Activated CD4-positive, alpha-beta memory T cell treated with anti-CD3 and anti-CD28 coated beads for 36 hours (primary cell): ENCODE measurements at regions not wholly inside any gene's neighbourhood (a gene's known extent, or its start where the extent isn't known, plus 50 kb on each side); places are given as distances from the start of the nearest gene placed in this dataset.

ENCODE experiments used
- CTCF ChIA-PET: fragments of 350-600 bp; sonication (Branson Sonifier 250); formaldehyde crosslinking; loops from one replicate; lab custom pipeline; 2021; ENCODE audit warnings: antibody characterized with exemption, inconsistent platforms; lab: Charles Lee
- POLR2A ChIA-PET: fragments of 350-600 bp; sonication (Branson Sonifier 250); formaldehyde crosslinking; loops from one replicate; lab custom pipeline; 2021; ENCODE audit warnings: antibody characterized with exemption; lab: Charles Lee
- DNase-seq: peaks from one replicate; pipeline ENCODE4 v3.0.0-alpha.2; 2020
- H3K27ac Mint-ChIP-seq: one replicate; pipeline ENCODE4 v1.8.0; 2021; ENCODE audit warnings: mixed read lengths
- H3K27me3 Mint-ChIP-seq: one replicate; pipeline ENCODE4 v1.8.0; 2021; ENCODE audit warnings: mixed read lengths
- H3K36me3 Mint-ChIP-seq: one replicate; pipeline ENCODE4 v1.8.0; 2021; ENCODE audit warnings: mixed read lengths
- H3K4me1 Mint-ChIP-seq: one replicate; pipeline ENCODE4 v1.8.0; 2021; ENCODE audit warnings: low read depth, mixed read lengths
- H3K4me3 Mint-ChIP-seq: one replicate; pipeline ENCODE4 v1.8.0; 2021; ENCODE audit warnings: mild to moderate bottlenecking, mixed read lengths
- H3K9me3 Mint-ChIP-seq: one replicate; pipeline ENCODE4 v1.8.0; 2021; ENCODE audit warnings: mixed read lengths
- intact Hi-C: fragments of 100-400 bp; cut with micrococcal nuclease; formaldehyde crosslinking; loops from one replicate; pipeline ENCODE4 v1.15.1; 2023

DNA sequence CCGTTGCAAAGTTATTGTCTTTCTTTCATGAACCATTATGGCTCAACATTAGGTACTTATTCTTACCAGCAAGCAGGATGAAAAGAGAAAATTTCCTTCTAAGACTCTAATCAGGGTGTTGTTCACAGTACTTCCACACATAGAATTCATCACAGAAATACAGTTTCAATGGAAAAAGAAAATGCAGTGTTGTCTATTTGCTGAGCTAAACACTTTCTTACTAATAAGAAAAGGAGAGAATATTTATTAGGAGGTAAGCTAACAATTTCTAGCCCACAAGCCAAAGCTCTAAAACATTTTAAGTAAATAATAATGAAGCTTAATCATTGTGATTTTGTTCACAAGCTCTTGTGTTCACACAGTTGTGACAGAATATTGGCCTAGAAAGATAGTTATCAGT, 1772.8 kb upstream of the PCDH7 start:
- Mint-ChIP-seq H3K27me3 (no peaks in the 10 kb centered on the region), H3K9me3 (peaks cover 19% of the 10 kb centered on the region), H3K4me3 (no peak overlapping the region), H3K4me1 (no peaks in the 10 kb centered on the region), H3K36me3 (no peaks in the 10 kb centered on the region), H3K27ac (no peak overlapping the region)
- no peak for DNase-seq
- ChIA-PET POLR2A (no interaction called here), CTCF (no interaction called here)
- intact Hi-C loops: no loop called here

- Mint-ChIP-seq H3K27me3 (no peaks in the 10 kb centered on the region), H3K9me3 (peaks cover 15% of the 10 kb centered on the region), H3K4me3 (no peak overlapping the region), H3K27ac (no peak overlapping the region), H3K4me1 (no peaks in the 10 kb centered on the region), H3K36me3 (no peaks in the 10 kb centered on the region)
- ChIA-PET CTCF (no interaction called here), POLR2A (no interaction called here)
- no peak for DNase-seq
- intact Hi-C loops: no loop called here
These were observed 1771.7 kb upstream of the PCDH7 start for GRCh38 chr4:28948501-28948900.

DNA sequence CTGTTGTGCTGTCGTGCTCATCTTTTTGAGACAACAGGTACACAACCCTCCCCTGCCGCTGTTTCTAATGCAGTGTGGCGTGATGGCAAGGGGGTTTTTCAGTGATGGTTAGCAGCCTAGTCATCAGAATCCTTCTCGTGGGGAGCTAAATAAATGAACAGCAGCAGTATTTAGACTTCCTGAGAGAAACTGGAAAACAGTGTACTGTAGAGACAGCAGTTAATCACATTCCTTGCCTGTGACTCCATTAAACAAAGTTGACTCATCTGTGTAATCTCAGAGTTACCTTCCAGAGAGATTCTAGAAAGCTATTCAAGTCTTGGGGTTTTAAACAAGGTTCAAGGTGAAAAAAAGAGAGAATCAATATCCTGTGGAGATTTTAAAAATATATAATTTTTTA, 1753.2 kb upstream of the PCDH7 start:
- intact Hi-C loops: no loop called here
- peaks cover 19% of the 10 kb centered on the region for H3K9me3 Mint-ChIP-seq
- H3K4me1 Mint-ChIP-seq: no peaks in the 10 kb centered on the region
- DNase-seq: no peak
- H3K4me3 Mint-ChIP-seq: no peak overlapping the region
- ChIA-PET POLR2A (no interaction called here), CTCF (no interaction called here)
- no peaks in the 10 kb centered on the region for H3K36me3 Mint-ChIP-seq
- no peak overlapping the region for H3K27ac Mint-ChIP-seq
- no peaks in the 10 kb centered on the region for H3K27me3 Mint-ChIP-seq

DNA sequence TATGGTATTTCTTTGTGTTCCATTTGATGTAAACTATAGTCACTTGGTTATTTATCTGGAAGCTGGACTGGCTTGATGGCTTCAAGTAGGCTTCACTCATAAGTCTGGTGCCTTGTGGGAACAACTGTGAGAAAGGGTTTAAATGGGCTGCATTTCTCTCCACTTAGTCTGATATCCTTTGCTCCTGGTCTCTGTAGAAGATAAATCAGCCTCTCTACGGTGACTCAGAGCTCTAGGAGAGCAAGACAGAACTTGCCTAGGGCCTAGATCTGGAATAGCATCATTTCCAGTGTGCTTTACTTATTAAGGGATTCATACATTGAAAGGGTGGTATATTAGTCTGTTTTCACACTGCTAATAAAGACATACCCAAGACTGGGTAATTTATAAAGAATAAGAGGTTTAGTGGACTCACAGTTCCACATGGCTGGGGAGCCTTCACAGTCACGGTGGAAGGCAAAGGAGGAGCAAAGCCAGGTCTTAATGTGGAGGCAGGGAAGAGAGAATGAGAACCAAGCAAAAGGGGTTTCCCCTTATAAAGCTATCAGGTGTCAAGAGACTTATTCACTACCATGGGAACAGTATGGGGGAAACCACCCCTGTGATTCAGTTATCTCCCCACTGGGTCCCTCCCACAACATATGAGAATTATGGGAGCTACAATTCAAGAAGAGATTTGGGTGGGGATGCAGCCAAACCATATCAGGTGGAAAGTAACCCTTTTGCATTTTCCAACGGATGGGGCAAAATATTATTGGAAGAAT, 1746.4 kb upstream of the PCDH7 start:
- Mint-ChIP-seq H3K27ac (no peak overlapping the region), H3K4me3 (no peak overlapping the region), H3K27me3 (no peaks in the 10 kb centered on the region), H3K9me3 (peaks cover 16% of the 10 kb centered on the region), H3K36me3 (no peaks in the 10 kb centered on the region), H3K4me1 (no peaks in the 10 kb centered on the region)
- intact Hi-C loops: no loop called here
- CTCF ChIA-PET: no interaction called here
- POLR2A ChIA-PET: interaction anchor here (0.6 kb wide), 1 partner anchor 1643 kb away, joined by 3 read pairs; no protein-coding TSS in a partner anchor
- DNase-seq: no peak

GRCh38 chr4:28976369-28976768, 1743.8 kb upstream of the PCDH7 start:
- POLR2A ChIA-PET: no interaction called here
- no peaks in the 10 kb centered on the region for H3K36me3 Mint-ChIP-seq
- CTCF ChIA-PET: no interaction called here

GRCh38 chr4:29002151-29002550, 1718.0 kb upstream of the PCDH7 start:
- ChIA-PET CTCF (no interaction called here), POLR2A (no interaction called here)
- H3K4me1 Mint-ChIP-seq: no peaks in the 10 kb centered on the region
- peaks cover 23% of the 10 kb centered on the region for H3K9me3 Mint-ChIP-seq
- no peaks in the 10 kb centered on the region for H3K36me3 Mint-ChIP-seq
- intact Hi-C loops: no loop called here
- no peak overlapping the region for H3K27ac Mint-ChIP-seq
- no peak overlapping the region for H3K4me3 Mint-ChIP-seq
- H3K27me3 Mint-ChIP-seq: no peaks in the 10 kb centered on the region
- DNase-seq: no peak

More at GRCh38 chr4:28976369-28976768, 1743.8 kb upstream of the PCDH7 start:
- Mint-ChIP-seq H3K4me1 (no peaks in the 10 kb centered on the region), H3K4me3 (no peak overlapping the region), H3K27ac (no peak overlapping the region), H3K9me3 (peaks cover 16% of the 10 kb centered on the region), H3K27me3 (no peaks in the 10 kb centered on the region)
- DNase-seq: no peak
- intact Hi-C loops: no loop called here

- no peaks in the 10 kb centered on the region for H3K36me3 Mint-ChIP-seq
- intact Hi-C loops: no loop called here
- no peaks in the 10 kb centered on the region for H3K4me1 Mint-ChIP-seq
- no peak overlapping the region for H3K27ac Mint-ChIP-seq
- H3K4me3 Mint-ChIP-seq: no peak overlapping the region
- CTCF ChIA-PET: no interaction called here
- H3K9me3 Mint-ChIP-seq: peaks cover 16% of the 10 kb centered on the region
- POLR2A ChIA-PET: no interaction called here
- DNase-seq: no peak
- no peaks in the 10 kb centered on the region for H3K27me3 Mint-ChIP-seq
These were observed 1714.3 kb upstream of the PCDH7 start for GRCh38 chr4:29005838-29006237.

- intact Hi-C loops: no loop called here
- Mint-ChIP-seq H3K27me3 (no peaks in the 10 kb centered on the region), H3K4me1 (no peaks in the 10 kb centered on the region), H3K36me3 (no peaks in the 10 kb centered on the region), H3K4me3 (no peak overlapping the region), H3K27ac (no peak overlapping the region), H3K9me3 (peaks cover 22% of the 10 kb centered on the region)
- POLR2A ChIA-PET: no interaction called here
- no peak for DNase-seq
- CTCF ChIA-PET: no interaction called here
These were observed 1710.3 kb upstream of the PCDH7 start for GRCh38 chr4:29009908-29010307.

DNA sequence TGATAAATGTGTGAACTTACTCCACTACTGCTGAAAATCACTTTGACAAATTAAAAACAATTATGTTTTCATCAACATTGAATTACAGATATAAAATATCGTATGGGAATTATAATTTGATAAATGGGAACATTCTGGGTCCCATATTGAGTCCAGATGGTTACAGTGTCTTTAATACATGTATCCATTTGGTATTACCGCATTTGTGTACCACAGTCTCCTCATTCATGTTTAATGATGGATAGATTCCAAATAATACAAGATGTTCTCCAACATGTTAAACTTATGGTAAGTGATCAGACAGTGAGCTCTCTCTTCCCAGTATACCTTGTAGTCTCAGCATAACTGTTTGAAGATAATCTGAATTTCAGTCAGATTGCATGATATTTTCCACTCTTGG, 1706.8 kb upstream of the PCDH7 start:
- no peak overlapping the region for H3K27ac Mint-ChIP-seq
- CTCF ChIA-PET: no interaction called here
- intact Hi-C loops: no loop called here
- no peaks in the 10 kb centered on the region for H3K27me3 Mint-ChIP-seq
- peaks cover 25% of the 10 kb centered on the region for H3K9me3 Mint-ChIP-seq
- H3K4me1 Mint-ChIP-seq: no peaks in the 10 kb centered on the region
- POLR2A ChIA-PET: no interaction called here
- no peak overlapping the region for H3K4me3 Mint-ChIP-seq
- no peak for DNase-seq
- no peaks in the 10 kb centered on the region for H3K36me3 Mint-ChIP-seq

DNA sequence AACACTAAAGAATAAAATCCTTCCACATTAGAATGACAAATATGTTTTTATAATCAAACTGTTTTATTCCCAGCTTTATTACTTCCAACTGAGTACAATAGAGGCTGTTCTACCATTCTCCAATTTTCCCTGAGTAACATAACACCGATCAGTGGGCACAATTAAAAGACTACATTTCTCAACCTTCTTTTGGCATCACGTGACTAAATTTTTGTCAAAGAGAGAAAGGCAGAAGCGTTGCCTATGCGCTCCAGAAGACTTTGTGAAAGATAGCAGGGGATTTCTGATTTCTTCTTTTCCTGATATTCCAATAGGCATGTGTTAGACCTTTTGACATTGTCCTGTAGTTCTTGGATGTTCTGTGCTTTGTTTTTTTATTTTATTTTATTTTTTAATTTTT, 1705.6 kb upstream of the PCDH7 start:
- Mint-ChIP-seq H3K4me3 (no peak overlapping the region), H3K4me1 (no peaks in the 10 kb centered on the region), H3K27me3 (no peaks in the 10 kb centered on the region), H3K27ac (no peak overlapping the region), H3K9me3 (peaks cover 24% of the 10 kb centered on the region), H3K36me3 (no peaks in the 10 kb centered on the region)
- ChIA-PET CTCF (no interaction called here), POLR2A (no interaction called here)
- no peak for DNase-seq
- intact Hi-C loops: no loop called here

GRCh38 chr4:29033703-29034102, 1686.5 kb upstream of the PCDH7 start:
- Mint-ChIP-seq H3K4me3 (no peak overlapping the region), H3K4me1 (no peaks in the 10 kb centered on the region), H3K27ac (no peak overlapping the region), H3K36me3 (no peaks in the 10 kb centered on the region), H3K9me3 (peaks cover 13% of the 10 kb centered on the region), H3K27me3 (no peaks in the 10 kb centered on the region)
- CTCF ChIA-PET: no interaction called here
- intact Hi-C loops: no loop called here
- POLR2A ChIA-PET: no interaction called here
- no peak for DNase-seq

- DNase-seq: no peak
- H3K27ac Mint-ChIP-seq: no peak overlapping the region
- no peaks in the 10 kb centered on the region for H3K36me3 Mint-ChIP-seq
- H3K4me3 Mint-ChIP-seq: no peak overlapping the region
- intact Hi-C loops: no loop called here
- H3K9me3 Mint-ChIP-seq: peaks cover 12% of the 10 kb centered on the region
- H3K27me3 Mint-ChIP-seq: no peaks in the 10 kb centered on the region
- ChIA-PET CTCF (no interaction called here), POLR2A (no interaction called here)
- H3K4me1 Mint-ChIP-seq: no peaks in the 10 kb centered on the region
These were observed 1682.7 kb upstream of the PCDH7 start for GRCh38 chr4:29037501-29037900.

- H3K4me3 Mint-ChIP-seq: no peak overlapping the region
- H3K4me1 Mint-ChIP-seq: no peaks in the 10 kb centered on the region
- H3K27me3 Mint-ChIP-seq: no peaks in the 10 kb centered on the region
- H3K9me3 Mint-ChIP-seq: peaks cover 4% of the 10 kb centered on the region
- H3K36me3 Mint-ChIP-seq: no peaks in the 10 kb centered on the region
- CTCF ChIA-PET: no interaction called here
- no peak for DNase-seq
- POLR2A ChIA-PET: no interaction called here
- no peak overlapping the region for H3K27ac Mint-ChIP-seq
- intact Hi-C loops: no loop called here
These were observed 1676.8 kb upstream of the PCDH7 start for GRCh38 chr4:29043411-29043810.
